GM23338 (cell line): ENCODE measurements at regions not wholly inside any gene's neighbourhood (a gene's known extent, or its start where the extent isn't known, plus 50 kb on each side); places are given as distances from the start of the nearest gene placed in this dataset.

Experiments
- ATAC-seq: fragments of 200-7000 bp; cut with Tn5 transposase; 3 replicates; pipeline ENCODE4 v1.9.1; 2020
- DNase-seq: peaks from one replicate; pipeline ENCODE4 v3.0.0-alpha.2; 2015; ENCODE audit warnings: low spot score
- H2AFZ ChIP-seq: fragments of 200-600 bp; sonication (generic); 2 replicates; pipeline ENCODE4 v1.8.0; 2016; ENCODE audit warnings: antibody characterized with exemption, mild to moderate bottlenecking, moderate library complexity
- H3F3A ChIP-seq: fragments of 200-600 bp; sonication (generic); replicated peaks from 2 replicates; pipeline ENCODE4 v1.8.0; 2017; ENCODE audit warnings: antibody characterized with exemption, mixed run types, low read depth
- H3K27ac ChIP-seq: fragments of 200-600 bp; sonication (generic); 2 replicates; pipeline ENCODE4 v1.6.1; 2016; ENCODE audit warnings: low read depth
- H3K27me3 ChIP-seq: fragments of 200-600 bp; sonication (generic); 2 replicates; pipeline ENCODE4 v1.8.0; 2016; ENCODE audit warnings: mild to moderate bottlenecking, mixed run types, moderate library complexity; ENCODE audit not compliant: insufficient read depth
- H3K36me3 ChIP-seq: fragments of 200-600 bp; sonication (generic); 2 replicates; pipeline ENCODE4 v1.8.0; 2016; ENCODE audit warnings: mild to moderate bottlenecking; ENCODE audit not compliant: insufficient read depth
- H3K4me1 ChIP-seq: fragments of 200-600 bp; sonication (generic); 2 replicates; pipeline ENCODE4 v1.8.0; 2016; ENCODE audit warnings: mild to moderate bottlenecking, moderate library complexity; ENCODE audit not compliant: insufficient read depth
- H3K4me2 ChIP-seq: fragments of 200-600 bp; sonication (generic); 2 replicates; pipeline ENCODE4 v1.7.1; 2017; ENCODE audit warnings: mixed run types
- H3K4me3 ChIP-seq: fragments of 200-600 bp; sonication (generic); 2 replicates; pipeline ENCODE4 v1.6.1; 2016; ENCODE audit warnings: mixed run types
- H3K79me2 ChIP-seq: fragments of 200-600 bp; sonication (generic); replicated peaks from 2 replicates; pipeline ENCODE4 v1.8.0; 2017; ENCODE audit warnings: mild to moderate bottlenecking; ENCODE audit not compliant: insufficient read depth
- H3K9me2 ChIP-seq: fragments of 200-600 bp; sonication (generic); 2 replicates; pipeline ENCODE4 v1.8.0; 2017; ENCODE audit not compliant: insufficient read depth
- H4K20me1 ChIP-seq: fragments of 200-600 bp; sonication (generic); replicated peaks from 2 replicates; pipeline ENCODE4 v1.8.0; 2017; ENCODE audit warnings: mild to moderate bottlenecking; ENCODE audit not compliant: insufficient read depth
- H3K27ac Mint-ChIP-seq: 2 replicates; pipeline ENCODE4 v1.8.0; 2020; ENCODE audit warnings: inconsistent platforms, mild to moderate bottlenecking, moderate library complexity, mixed read lengths
- H3K27me3 Mint-ChIP-seq: 3 replicates; pipeline ENCODE4 v1.8.0; 2022; ENCODE audit warnings: low read depth, mild to moderate bottlenecking, moderate library complexity, mixed read lengths, inconsistent platforms; ENCODE audit not compliant: insufficient read depth, poor library complexity
- H3K36me3 Mint-ChIP-seq: 3 replicates; pipeline ENCODE4 v1.8.0; 2021; ENCODE audit warnings: low read depth, mild to moderate bottlenecking, inconsistent platforms, moderate library complexity, mixed read lengths
- H3K4me1 Mint-ChIP-seq: 3 replicates; pipeline ENCODE4 v1.8.0; 2020; ENCODE audit warnings: mild to moderate bottlenecking, inconsistent platforms, mixed read lengths
- H3K4me3 Mint-ChIP-seq: 3 replicates; pipeline ENCODE4 v1.8.0; 2021; ENCODE audit warnings: moderate library complexity, mild to moderate bottlenecking, inconsistent platforms, mixed read lengths
- H3K9me3 Mint-ChIP-seq: 3 replicates; pipeline ENCODE4 v1.8.0; 2020; ENCODE audit warnings: moderate library complexity, mild to moderate bottlenecking, inconsistent platforms, mixed read lengths
- CREB1 ChIP-seq: fragments of 250-450 bp; sonication (Bioruptor Pico); IDR thresholded peaks from 2 replicates; pipeline ENCODE4 v1.5.0; 2020; ENCODE audit warnings: low read depth, mild to moderate bottlenecking, moderate library complexity
- ETS1 ChIP-seq: IDR thresholded peaks from 2 replicates; pipeline ENCODE4 v1.6.1; 2016; ENCODE audit warnings: antibody characterized with exemption
- EZH2 ChIP-seq: fragments of 200-600 bp; sonication (generic); IDR thresholded peaks from one replicate; pipeline ENCODE4 v1.8.0; 2017; ENCODE audit warnings: antibody characterized with exemption, mild to moderate bottlenecking, low read depth; ENCODE audit not compliant: unreplicated experiment
- EZH2phosphoT487 ChIP-seq: fragments of 200-600 bp; sonication (generic); IDR thresholded peaks from one replicate; pipeline ENCODE4 v1.8.1; 2018; ENCODE audit warnings: antibody characterized with exemption; ENCODE audit not compliant: unreplicated experiment
- JUNB ChIP-seq: IDR thresholded peaks from one replicate; pipeline ENCODE4 v1.6.1; 2016; ENCODE audit warnings: antibody characterized with exemption; ENCODE audit not compliant: unreplicated experiment
- NANOG ChIP-seq: IDR thresholded peaks from 2 replicates; pipeline ENCODE4 v1.6.1; 2016; ENCODE audit warnings: antibody characterized with exemption, borderline replicate concordance
- POLR2AphosphoS5 ChIP-seq: IDR thresholded peaks from 2 replicates; pipeline ENCODE4 v1.6.1; 2016; ENCODE audit warnings: antibody characterized with exemption, low read depth
- REST ChIP-seq: IDR thresholded peaks from one replicate; pipeline ENCODE4 v1.6.1; 2018; ENCODE audit warnings: antibody characterized with exemption; ENCODE audit not compliant: unreplicated experiment
- ZNF114 ChIP-seq: fragments of 250-450 bp; sonication (Bioruptor Pico); IDR thresholded peaks from 2 replicates; pipeline ENCODE4 v1.5.0; 2020; ENCODE audit warnings: mild to moderate bottlenecking, moderate library complexity
- ZNF331 ChIP-seq: fragments of 250-450 bp; sonication (Bioruptor Pico); IDR thresholded peaks from 2 replicates; pipeline ENCODE4 v1.5.0; 2020; ENCODE audit warnings: low read depth, mild to moderate bottlenecking, moderate library complexity
- TF ChIP-seq, protein P1 (sequence below), 2 experiments: fragments of 200-600 bp in 1 of 2; sonication (generic) in 1 of 2; conservative IDR thresholded peaks; 2 replicates each; pipeline versions ENCODE4 v1.5.1 to v1.6.1; 2016 to 2017; ENCODE audit warnings: antibody characterized with exemption in 2 of 2, low read depth in 2 of 2, mild to moderate bottlenecking in 2 of 2, moderate library complexity in 1 of 2

DNA sequence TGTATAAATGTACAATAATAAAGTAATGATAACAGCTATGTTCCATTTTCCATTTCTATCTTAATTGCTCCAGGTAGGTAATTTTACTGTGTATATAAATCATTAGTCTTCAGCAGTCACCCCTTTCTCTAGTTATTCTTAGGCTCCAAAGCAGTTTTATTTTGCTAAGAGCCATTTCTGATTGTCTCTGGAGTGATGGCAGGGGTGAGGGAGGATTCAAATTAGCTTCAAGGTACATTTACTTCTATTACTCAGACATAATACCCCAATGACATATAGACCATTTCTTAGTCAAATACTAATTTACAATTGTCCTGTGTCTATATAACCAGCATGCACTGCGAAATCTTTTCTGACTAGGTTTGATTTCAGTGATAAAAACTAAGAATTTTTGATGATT is 663.4 kb upstream of the PRMT6 start:
- no peak overlapping the region for H3K27ac Mint-ChIP-seq
- H3K79me2 ChIP-seq = no peaks in the 10 kb centered on the region

GRCh38 chr1:106396020-106396419 is 660.5 kb upstream of the PRMT6 start:
- Histone ChIP-seq H3K4me2 (no peak overlapping the region), H2AFZ (peak overlapping the region; percentile 33; the same call in 1 of the 2 replicates), H3K27ac (no peak overlapping the region), H3K36me3 (no peaks in the 10 kb centered on the region), H3K79me2 (no peaks in the 10 kb centered on the region), H3K27me3 (no peaks in the 10 kb centered on the region), H3K4me3 (no peak overlapping the region), H3K9me2 (no peaks in the 10 kb centered on the region), H3F3A (no peaks in the 10 kb centered on the region), H3K4me1 (no peaks in the 10 kb centered on the region), H4K20me1 (no peaks in the 10 kb centered on the region)
- Mint-ChIP-seq H3K9me3 (no peaks in the 10 kb centered on the region), H3K4me3 (no peak overlapping the region), H3K36me3 (no peaks in the 10 kb centered on the region), H3K4me1 (peaks cover 4% of the 10 kb centered on the region; the same call in 1 of the 3 replicates), H3K27me3 (no peaks in the 10 kb centered on the region), H3K27ac (no peak overlapping the region)
- ATAC-seq = no peak
- no peak for DNase-seq
- TF ChIP-seq ZNF331 (no peak), EZH2 (no peak), REST (no peak), EZH2phosphoT487 (no peak), JUNB (no peak), CREB1 (CRISPR knock-in tag) (no peak), NANOG (no peak), POLR2AphosphoS5 (no peak), ZNF114 (CRISPR knock-in tag) (no peak), ETS1 (no peak)
- TF ChIP-seq, protein P1, sequence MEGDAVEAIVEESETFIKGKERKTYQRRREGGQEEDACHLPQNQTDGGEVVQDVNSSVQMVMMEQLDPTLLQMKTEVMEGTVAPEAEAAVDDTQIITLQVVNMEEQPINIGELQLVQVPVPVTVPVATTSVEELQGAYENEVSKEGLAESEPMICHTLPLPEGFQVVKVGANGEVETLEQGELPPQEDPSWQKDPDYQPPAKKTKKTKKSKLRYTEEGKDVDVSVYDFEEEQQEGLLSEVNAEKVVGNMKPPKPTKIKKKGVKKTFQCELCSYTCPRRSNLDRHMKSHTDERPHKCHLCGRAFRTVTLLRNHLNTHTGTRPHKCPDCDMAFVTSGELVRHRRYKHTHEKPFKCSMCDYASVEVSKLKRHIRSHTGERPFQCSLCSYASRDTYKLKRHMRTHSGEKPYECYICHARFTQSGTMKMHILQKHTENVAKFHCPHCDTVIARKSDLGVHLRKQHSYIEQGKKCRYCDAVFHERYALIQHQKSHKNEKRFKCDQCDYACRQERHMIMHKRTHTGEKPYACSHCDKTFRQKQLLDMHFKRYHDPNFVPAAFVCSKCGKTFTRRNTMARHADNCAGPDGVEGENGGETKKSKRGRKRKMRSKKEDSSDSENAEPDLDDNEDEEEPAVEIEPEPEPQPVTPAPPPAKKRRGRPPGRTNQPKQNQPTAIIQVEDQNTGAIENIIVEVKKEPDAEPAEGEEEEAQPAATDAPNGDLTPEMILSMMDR (conservative IDR thresholded peaks at IDR 0.05; ENCODE audit: low read depth in 2 of 2) = no peak

More for the DNA sequence above, 663.4 kb upstream of the PRMT6 start:
- Mint-ChIP-seq H3K9me3 (no peaks in the 10 kb centered on the region), H3K27me3 (no peaks in the 10 kb centered on the region), H3K4me1 (no peaks in the 10 kb centered on the region), H3K4me3 (no peak overlapping the region), H3K36me3 (no peaks in the 10 kb centered on the region)
- Histone ChIP-seq H3K4me3 (no peak overlapping the region), H3K27ac (no peak overlapping the region), H2AFZ (no peak overlapping the region), H3K4me1 (no peaks in the 10 kb centered on the region), H4K20me1 (no peaks in the 10 kb centered on the region), H3K27me3 (no peaks in the 10 kb centered on the region), H3K4me2 (no peak overlapping the region), H3F3A (no peaks in the 10 kb centered on the region), H3K36me3 (no peaks in the 10 kb centered on the region), H3K9me2 (no peaks in the 10 kb centered on the region)
- DNase-seq (no peak), ATAC-seq (no peak)
- TF ChIP-seq ETS1 (no peak), ZNF331 (no peak)
